Kidney (tissue), 13 donors: ENCODE measurements at regions not wholly inside any gene's neighbourhood (a gene's known extent, or its start where the extent isn't known, plus 50 kb on each side); places are given as distances from the start of the nearest gene placed in this dataset.

Source experiments
- DNase-seq, 5 donors: peaks; one replicate each; pipeline ENCODE4 v3.0.0-alpha.2; 2013 to 2020
- FAIRE-seq: peaks from 2 replicates; lab custom pipeline; 2012; peaks lifted over from hg19 to GRCh38; lab: Jason Lieb, UNC
- H3K27ac ChIP-seq, 2 donors: one replicate each; pipeline ENCODE4 v1.7.0; 2013; ENCODE audit warnings: low read depth in 2 of 2, low read length in 2 of 2, inconsistent platforms in 1 of 2
- H3K27me3 ChIP-seq: one replicate; pipeline ENCODE4 v1.7.1; 2013; ENCODE audit warnings: low read length, inconsistent platforms; ENCODE audit not compliant: control insufficient read depth, insufficient read depth
- H3K36me3 ChIP-seq, 3 donors: one replicate each; pipeline versions ENCODE4 v1.7.0 to v1.7.1; 2013; ENCODE audit warnings: low read length in 3 of 3, control low read depth in 1 of 3, inconsistent platforms in 1 of 3; ENCODE audit not compliant: insufficient read depth in 3 of 3, control insufficient read depth in 2 of 3
- H3K4me1 ChIP-seq, 3 donors: one replicate each; pipeline versions ENCODE4 v1.7.0 to v1.7.1; 2013; ENCODE audit warnings: low read length in 3 of 3, inconsistent platforms in 1 of 3, low read depth in 1 of 3; ENCODE audit not compliant: control insufficient read depth in 2 of 3, insufficient read depth in 2 of 3
- H3K4me3 ChIP-seq, 3 donors: one replicate each; pipeline versions ENCODE4 v1.7.0 to v1.8.1; 2013; ENCODE audit warnings: low read length in 3 of 3, control low read depth in 1 of 3, inconsistent platforms in 1 of 3
- H3K9ac ChIP-seq, 3 donors: one replicate each; pipeline versions ENCODE4 v1.7.0 to v1.7.1; 2013; ENCODE audit warnings: low read length in 3 of 3, control low read depth in 1 of 3, inconsistent platforms in 1 of 3
- H3K9me3 ChIP-seq, 3 donors: one replicate each; pipeline versions ENCODE4 v1.7.0 to v1.7.1; 2013; ENCODE audit warnings: low read length in 3 of 3, control low read depth in 1 of 3, inconsistent platforms in 1 of 3; ENCODE audit not compliant: control insufficient read depth in 2 of 3, insufficient read depth in 1 of 3
- intact Hi-C: fragments of 100-400 bp; cut with DNase I; formaldehyde crosslinking; loops from one replicate; pipeline ENCODE4 v1.11.1; 2022
- TF ChIP-seq, protein P1 (sequence below): IDR thresholded peaks from 3 replicates; pipeline ENCODE4 v1.5.1; 2012; ENCODE audit warnings: mild to moderate bottlenecking, moderate library complexity, borderline replicate concordance; ENCODE audit not compliant: insufficient read depth; ENCODE audit errors: extremely low read depth
- donor health status: control.
- donor health status: control.
- donor health status: control.
- donor health status: control.
- donor health status: control.
- donor health status: DM: yes; HTN: yes; CAD: no.
- donor health status: Normal renal cell carcinoma (clear cell type).

DNA sequence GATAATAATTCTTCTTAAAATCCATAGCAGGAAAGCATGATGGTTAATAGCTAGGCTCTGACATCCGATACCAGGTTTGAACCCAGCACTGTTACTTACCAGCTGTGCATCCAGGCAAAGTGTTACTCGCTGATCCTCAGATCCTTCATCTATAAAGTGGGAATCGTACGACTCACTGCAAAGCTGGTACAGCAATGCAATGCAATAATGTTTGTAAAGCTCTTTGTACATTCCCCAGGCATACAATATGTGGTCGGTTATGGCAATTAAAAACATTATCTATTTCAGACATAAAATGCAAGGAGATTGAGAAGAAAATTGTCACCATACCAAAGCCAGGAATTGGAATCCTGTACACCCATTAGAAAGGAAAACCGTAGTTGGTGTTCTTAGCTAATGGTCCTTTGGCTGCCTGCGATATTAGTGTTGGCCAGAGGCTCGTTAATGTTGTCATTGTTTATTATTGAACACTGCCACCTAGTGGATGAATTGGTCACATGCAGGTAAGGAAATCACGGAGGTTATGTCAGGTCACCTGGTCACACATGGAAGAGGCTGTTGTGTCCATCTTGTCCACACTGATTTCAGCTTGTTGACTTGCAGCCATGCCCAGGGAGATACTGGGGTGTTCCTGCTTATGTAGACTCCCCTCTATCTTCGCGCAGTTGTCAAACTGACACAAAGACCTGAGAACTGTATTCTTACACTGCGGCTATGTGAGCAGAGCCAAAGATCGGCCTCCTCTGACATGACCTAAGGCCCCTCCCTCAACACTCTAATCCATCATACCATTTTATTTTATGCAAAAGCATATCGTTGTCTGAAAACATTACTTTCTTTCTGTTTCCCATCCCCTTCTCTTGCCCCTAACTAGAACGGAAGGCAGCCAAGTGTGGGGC, 87.5 kb upstream of the PPP2R2B start:
- Histone ChIP-seq H3K27ac (no peak overlapping the region), H3K4me3 (no peak overlapping the region), H3K27me3 (no peaks in the 10 kb centered on the region), H3K9me3 (no peaks in the 10 kb centered on the region), H3K36me3 (no peaks in the 10 kb centered on the region), H3K4me1 (peaks cover 0 to 6% (median 0%) of the 10 kb centered on the region in 3 donors), H3K9ac (no peak overlapping the region)
- intact Hi-C loops = loop anchor here (10.0 kb wide), 2 partner anchors 311 to 421 kb away; no protein-coding TSS in a partner anchor
- TF ChIP-seq, protein P1, sequence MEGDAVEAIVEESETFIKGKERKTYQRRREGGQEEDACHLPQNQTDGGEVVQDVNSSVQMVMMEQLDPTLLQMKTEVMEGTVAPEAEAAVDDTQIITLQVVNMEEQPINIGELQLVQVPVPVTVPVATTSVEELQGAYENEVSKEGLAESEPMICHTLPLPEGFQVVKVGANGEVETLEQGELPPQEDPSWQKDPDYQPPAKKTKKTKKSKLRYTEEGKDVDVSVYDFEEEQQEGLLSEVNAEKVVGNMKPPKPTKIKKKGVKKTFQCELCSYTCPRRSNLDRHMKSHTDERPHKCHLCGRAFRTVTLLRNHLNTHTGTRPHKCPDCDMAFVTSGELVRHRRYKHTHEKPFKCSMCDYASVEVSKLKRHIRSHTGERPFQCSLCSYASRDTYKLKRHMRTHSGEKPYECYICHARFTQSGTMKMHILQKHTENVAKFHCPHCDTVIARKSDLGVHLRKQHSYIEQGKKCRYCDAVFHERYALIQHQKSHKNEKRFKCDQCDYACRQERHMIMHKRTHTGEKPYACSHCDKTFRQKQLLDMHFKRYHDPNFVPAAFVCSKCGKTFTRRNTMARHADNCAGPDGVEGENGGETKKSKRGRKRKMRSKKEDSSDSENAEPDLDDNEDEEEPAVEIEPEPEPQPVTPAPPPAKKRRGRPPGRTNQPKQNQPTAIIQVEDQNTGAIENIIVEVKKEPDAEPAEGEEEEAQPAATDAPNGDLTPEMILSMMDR = peak; percentile 84
- FAIRE-seq (peak; percentile 92), DNase-seq (peak in 4 of 5 donors; percentile 61 to 86 (median 78))

DNA sequence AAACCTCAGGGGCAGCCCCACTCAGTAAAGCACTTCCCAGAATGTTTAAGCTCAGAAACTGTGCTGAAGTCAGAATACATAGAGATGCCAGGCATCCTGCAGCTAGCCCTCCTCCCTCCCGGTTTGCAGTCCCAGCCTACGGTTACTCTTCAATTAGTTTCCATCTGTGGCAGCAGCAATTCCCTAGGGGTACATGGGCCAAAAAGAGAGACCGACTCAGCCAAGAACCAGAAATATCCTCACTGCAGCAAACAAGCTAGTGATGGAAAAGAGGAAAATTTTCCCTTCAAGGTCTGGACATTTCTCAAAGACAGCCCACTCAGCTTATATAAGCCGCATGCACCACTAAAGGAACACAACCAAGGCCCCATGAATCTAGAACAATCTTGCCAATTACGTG, 89.1 kb upstream of the PPP2R2B start:
- Histone ChIP-seq H3K4me3 (no peak overlapping the region), H3K9me3 (no peaks in the 10 kb centered on the region), H3K36me3 (no peaks in the 10 kb centered on the region), H3K4me1 (peaks cover 0 to 6% (median 0%) of the 10 kb centered on the region in 3 donors), H3K27ac (no peak overlapping the region), H3K27me3 (no peaks in the 10 kb centered on the region), H3K9ac (no peak overlapping the region)
- FAIRE-seq = no peak
- intact Hi-C loops = loop anchor here (10.0 kb wide), 2 partner anchors 313 to 423 kb away; no protein-coding TSS in a partner anchor
- TF ChIP-seq, protein P1 = no peak
- no peak for DNase-seq

DNA sequence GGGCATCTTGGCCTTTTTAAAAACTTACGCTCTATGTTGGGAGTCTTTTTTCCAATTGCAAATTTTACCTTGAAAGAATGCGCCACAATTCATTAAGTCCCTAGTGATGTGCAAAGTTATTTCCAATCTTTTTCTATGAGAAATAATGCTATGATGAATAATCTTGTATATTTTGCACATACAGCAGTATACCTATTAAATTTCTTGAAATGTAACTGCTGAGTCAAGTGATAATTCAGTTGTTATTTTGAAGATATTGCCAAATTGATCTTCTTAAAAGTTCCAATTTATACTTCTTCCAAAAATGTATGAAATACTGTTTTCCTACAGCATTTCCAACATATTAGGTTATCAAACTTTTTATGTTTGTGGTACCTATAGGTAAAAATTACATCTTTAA, 92.8 kb upstream of the PPP2R2B start:
- no peak overlapping the region for H3K27ac ChIP-seq
- H3K9ac ChIP-seq = no peak overlapping the region
- no peaks in the 10 kb centered on the region for H3K36me3 ChIP-seq
- H3K9me3 ChIP-seq = no peaks in the 10 kb centered on the region
- TF ChIP-seq, protein P1 = no peak
- intact Hi-C loops = no loop called here
- no peaks in the 10 kb centered on the region for H3K4me1 ChIP-seq
- no peak for DNase-seq
- no peak for FAIRE-seq
- no peak overlapping the region for H3K4me3 ChIP-seq
- no peaks in the 10 kb centered on the region for H3K27me3 ChIP-seq
